ENCODE measurements at regions not wholly inside any gene's neighbourhood (a gene's known extent, or its start where the extent isn't known, plus 50 kb on each side); places are given as distances from the start of the nearest gene placed in this dataset.

GRCh38 chr5:28685794-28686193, 1647.4 kb upstream of the CDH9 start:
- TF ChIP-seq CTCF (IDR thresholded peaks at IDR 0.05) = no peak
- no peak for TF ChIP-seq POLR2A (IDR thresholded peaks at IDR 0.05)
- TF ChIP-seq POLR2AphosphoS5 (IDR thresholded peaks at IDR 0.05) = no peak
